B cell (primary cell): ENCODE measurements at regions not wholly inside any gene's neighbourhood (a gene's known extent, or its start where the extent isn't known, plus 50 kb on each side); places are given as distances from the start of the nearest gene placed in this dataset.
"Not testable (repeated sequence)": the region's sequence is repeated elsewhere in the genome, so short reads cannot be mapped to it uniquely, and the experiment has no call there.

Experiments
- EZH2 ChIP-seq: IDR thresholded peaks from 2 replicates; pipeline ENCODE4 v1.6.1; 2012; ENCODE audit warnings: borderline replicate concordance, low read depth, mild to moderate bottlenecking, moderate library complexity, low read length; ENCODE audit not compliant: insufficient read depth, poor library complexity, severe bottlenecking
- TF ChIP-seq, protein P1 (sequence below): fragments of 200-600 bp; IDR thresholded peaks from one replicate; pipeline ENCODE4 v1.8.0; 2022; ENCODE audit warnings: antibody characterized with exemption, mild to moderate bottlenecking

DNA sequence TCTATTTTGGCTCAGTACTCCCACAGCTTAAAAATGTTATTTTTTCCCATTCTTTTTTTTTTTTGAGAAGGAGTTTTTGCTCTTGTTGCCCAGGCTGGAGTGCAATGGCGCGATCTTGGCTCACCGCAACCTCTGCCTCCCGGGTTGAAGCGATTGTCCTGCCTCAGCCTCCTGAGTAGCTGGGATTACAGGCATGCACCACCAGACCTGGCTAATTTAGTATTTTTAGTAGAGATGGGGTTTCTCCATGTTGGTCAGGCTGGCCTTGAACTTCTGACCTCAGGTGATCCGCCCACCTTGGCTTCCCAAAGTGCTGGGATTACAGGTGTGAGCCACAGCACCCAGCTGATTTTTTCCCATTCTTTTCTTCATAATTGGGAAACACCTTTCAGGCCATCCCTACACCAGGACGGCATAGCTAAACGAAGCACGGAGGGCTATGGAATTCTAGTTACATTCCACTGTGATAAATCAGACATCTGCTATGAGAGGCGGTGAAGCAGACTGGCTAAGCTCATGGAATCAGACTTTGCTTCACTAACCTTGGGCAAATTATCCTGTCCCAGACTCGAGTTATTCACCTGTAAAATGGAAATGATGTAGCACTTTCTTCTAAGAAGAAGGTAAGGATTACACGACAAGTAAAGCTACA is 68.7 kb upstream of the ZFAND5 start:
- TF ChIP-seq EZH2, result not testable (repeated sequence)
- TF ChIP-seq, protein P1, sequence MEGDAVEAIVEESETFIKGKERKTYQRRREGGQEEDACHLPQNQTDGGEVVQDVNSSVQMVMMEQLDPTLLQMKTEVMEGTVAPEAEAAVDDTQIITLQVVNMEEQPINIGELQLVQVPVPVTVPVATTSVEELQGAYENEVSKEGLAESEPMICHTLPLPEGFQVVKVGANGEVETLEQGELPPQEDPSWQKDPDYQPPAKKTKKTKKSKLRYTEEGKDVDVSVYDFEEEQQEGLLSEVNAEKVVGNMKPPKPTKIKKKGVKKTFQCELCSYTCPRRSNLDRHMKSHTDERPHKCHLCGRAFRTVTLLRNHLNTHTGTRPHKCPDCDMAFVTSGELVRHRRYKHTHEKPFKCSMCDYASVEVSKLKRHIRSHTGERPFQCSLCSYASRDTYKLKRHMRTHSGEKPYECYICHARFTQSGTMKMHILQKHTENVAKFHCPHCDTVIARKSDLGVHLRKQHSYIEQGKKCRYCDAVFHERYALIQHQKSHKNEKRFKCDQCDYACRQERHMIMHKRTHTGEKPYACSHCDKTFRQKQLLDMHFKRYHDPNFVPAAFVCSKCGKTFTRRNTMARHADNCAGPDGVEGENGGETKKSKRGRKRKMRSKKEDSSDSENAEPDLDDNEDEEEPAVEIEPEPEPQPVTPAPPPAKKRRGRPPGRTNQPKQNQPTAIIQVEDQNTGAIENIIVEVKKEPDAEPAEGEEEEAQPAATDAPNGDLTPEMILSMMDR, result not testable (repeated sequence)
